ENCODE measurements at regions not wholly inside any gene's neighbourhood (a gene's known extent, or its start where the extent isn't known, plus 50 kb on each side); places are given as distances from the start of the nearest gene placed in this dataset.
"Not testable (repeated sequence)": the region's sequence is repeated elsewhere in the genome, so short reads cannot be mapped to it uniquely, and the experiment has no call there.

GRCh38 chr12:34406996-34407300 lies 384.7 kb downstream of the ALG10 start:
- no peaks in the 10 kb centered on the region for H3K36me3 ChIP-seq
- peak in 2 of 3 donors; percentile 7 to 15 for DNase-seq
- H3K4me1 ChIP-seq, result no peaks in the 10 kb centered on the region
- TF ChIP-seq POLR2A (IDR thresholded peaks at IDR 0.05) (no peak), CTCF (IDR thresholded peaks at IDR 0.05) (no peak)
- no peaks in the 10 kb centered on the region for H3K27me3 ChIP-seq
- 75% methylated on average over 4 of the region's 8 CpGs for WGBS (ENCODE audit: insufficient coverage, low coverage, low lambda C conversion rate, missing lambda C conversion rate)
- peaks cover 0 to 41% (median 0%) of the 10 kb centered on the region in 4 donors for H3K9me3 ChIP-seq
- H3K4me3 ChIP-seq, result no peak overlapping the region
- H3K27ac ChIP-seq, result no peak overlapping the region
- intact Hi-C loops (cut with DNase I), result no loop called here
- no peak for ATAC-seq

- intact Hi-C loops (cut with DNase I), result no loop called here
- WGBS (ENCODE audit: insufficient coverage, low coverage, low lambda C conversion rate, missing lambda C conversion rate), result 69% methylated on average over 5 of the region's 5 CpGs
- Histone ChIP-seq H3K4me1 (no peaks in the 10 kb centered on the region), H3K4me3 (no peak overlapping the region), H3K27me3 (no peaks in the 10 kb centered on the region), H3K36me3 (no peaks in the 10 kb centered on the region), H3K27ac (no peak overlapping the region), H3K9me3 (peaks cover 0 to 41% (median 0%) of the 10 kb centered on the region in 4 donors)
- TF ChIP-seq CTCF (IDR thresholded peaks at IDR 0.05) (no peak), POLR2A (IDR thresholded peaks at IDR 0.05) (no peak)
- ATAC-seq (no peak), DNase-seq (no peak)
These were observed 385.5 kb downstream of the ALG10 start for GRCh38 chr12:34407813-34408212.

- H3K27ac ChIP-seq; H3K36me3 ChIP-seq; H3K4me1 ChIP-seq; ATAC-seq; H3K27me3 ChIP-seq; H3K4me3 ChIP-seq; intact Hi-C loops (cut with DNase I): not testable (repeated sequence)
- 41% methylated on average over 2 of the region's 4 CpGs for WGBS (ENCODE audit: insufficient coverage, low coverage, low lambda C conversion rate, missing lambda C conversion rate)
- H3K9me3 ChIP-seq, result peaks cover 0 to 13% (median 0%) of the 10 kb centered on the region in 4 donors
- DNase-seq, result peak in 1 of 3 donors; percentile 17
These were observed 409.2 kb downstream of the ALG10 start for GRCh38 chr12:34431509-34431908.

Small RNA genes in the stretch of these regions (small RNA-seq; reads per million reads assigned to genes)
- 4.7 to 12.2 reads per million in 2 experiments for gene RNA5SP357
